T-cell (primary cell): ENCODE measurements at regions not wholly inside any gene's neighbourhood (a gene's known extent, or its start where the extent isn't known, plus 50 kb on each side); places are given as distances from the start of the nearest gene placed in this dataset.

Experiments
- ATAC-seq, 4 experiments: fragments of 200-7000 bp in 3 of 4; fragments of 150-1000 bp in 1 of 4; cut with Tn5 transposase; replicated peaks in 1 of 4; 1 replicate in 3 of 4; 2 replicates in 1 of 4; pipeline ENCODE4 v1.10.0; 2021; ENCODE audit warnings: moderate library complexity in 3 of 4, mild to moderate bottlenecking in 2 of 4, moderate number of reproducible peaks in 1 of 4
- CTCF ChIA-PET, 2 donors: fragments of 300-600 bp; sonication (Branson Sonifier 250); formaldehyde crosslinking; loops; one replicate each; lab custom pipeline; 2022; ENCODE audit warnings: antibody characterized with exemption in 2 of 2; lab: Charles Lee
- POLR2A ChIA-PET, 2 donors: fragments of 300-600 bp; sonication (Branson Sonifier 250); formaldehyde crosslinking; loops; one replicate each; lab custom pipeline; 2022; ENCODE audit warnings: antibody characterized with exemption in 2 of 2; lab: Charles Lee
- DNase-seq, 35 experiments: peaks; one replicate each; pipeline versions ENCODE4 v3.0.0 to v3.0.0-alpha.2; 2013 to 2023
- H3K27ac ChIP-seq: one replicate; pipeline ENCODE4 v1.5.1; 2013; ENCODE audit warnings: low read length
- H3K27me3 ChIP-seq, 2 experiments: replicated peaks in 1 of 2; 1 replicate in 1 of 2; 2 replicates in 1 of 2; pipeline versions ENCODE4 v1.6.1 to v1.7.0; 2013; ENCODE audit warnings: low read length in 1 of 2, mixed read lengths in 1 of 2; ENCODE audit not compliant: control insufficient read depth in 2 of 2, insufficient read depth in 2 of 2; ENCODE audit errors: extremely low read depth in 1 of 2
- H3K36me3 ChIP-seq, 2 donors: 1 replicate in 1 of 2; 2 replicates in 1 of 2; pipeline versions ENCODE4 v1.6.1 to v1.7.0; 2013; ENCODE audit warnings: low read length in 1 of 2; ENCODE audit not compliant: control insufficient read depth in 2 of 2, insufficient read depth in 1 of 2; ENCODE audit errors: extremely low read depth in 1 of 2
- H3K4me1 ChIP-seq, 2 experiments: 1 replicate in 1 of 2; 2 replicates in 1 of 2; pipeline versions ENCODE4 v1.6.1 to v1.7.0; 2013; ENCODE audit warnings: low read length in 2 of 2, mixed read lengths in 1 of 2; ENCODE audit not compliant: insufficient read depth in 2 of 2, control insufficient read depth in 1 of 2; ENCODE audit errors: extremely low read depth in 1 of 2
- H3K4me3 ChIP-seq, 2 donors: 1 replicate in 1 of 2; 2 replicates in 1 of 2; pipeline versions ENCODE4 v1.5.1 to v1.7.0; 2013; ENCODE audit warnings: mild to moderate bottlenecking in 2 of 2, low read length in 1 of 2, moderate library complexity in 1 of 2; ENCODE audit not compliant: control insufficient read depth in 1 of 2; ENCODE audit errors: extremely low read depth in 1 of 2
- H3K9me3 ChIP-seq: 2 replicates; pipeline ENCODE4 v1.7.0; 2013
- H3K27ac Mint-ChIP-seq, 2 donors: one replicate each; pipeline ENCODE4 v1.8.0; 2020 to 2021; ENCODE audit warnings: mild to moderate bottlenecking in 2 of 2, mixed read lengths in 2 of 2
- H3K27me3 Mint-ChIP-seq, 2 donors: one replicate each; pipeline ENCODE4 v1.8.0; 2021 to 2022; ENCODE audit warnings: mixed read lengths in 2 of 2
- H3K36me3 Mint-ChIP-seq: one replicate; pipeline ENCODE4 v1.8.0; 2021; ENCODE audit warnings: mixed read lengths
- H3K4me1 Mint-ChIP-seq, 3 donors: one replicate each; pipeline ENCODE4 v1.8.0; 2020 to 2022; ENCODE audit warnings: mixed read lengths in 3 of 3, mild to moderate bottlenecking in 1 of 3
- H3K4me3 Mint-ChIP-seq, 3 donors: one replicate each; pipeline ENCODE4 v1.8.0; 2020 to 2022; ENCODE audit warnings: mild to moderate bottlenecking in 3 of 3, mixed read lengths in 3 of 3, moderate library complexity in 3 of 3
- H3K9me3 Mint-ChIP-seq, 3 donors: one replicate each; pipeline ENCODE4 v1.8.0; 2020 to 2022; ENCODE audit warnings: mixed read lengths in 3 of 3
- WGBS: methylation state at CpG from one replicate; pipeline ENCODE4 v1.1.5; 2013; ENCODE audit warnings: missing lambda C conversion rate; ENCODE audit not compliant: insufficient coverage; 5-methylcytosine and 5-hydroxymethylcytosine counted together

GRCh38 chr20:59429396-59429795 is 129.0 kb downstream of the EDN3 start:
- H3K36me3 ChIP-seq = no peaks in the 10 kb centered on the region
- peaks cover 0 to 6% of the 10 kb centered on the region in 2 experiments for H3K4me1 ChIP-seq
- H3K27ac Mint-ChIP-seq = no peak overlapping the region
- 81% methylated on average over 3 of the region's 9 CpGs for WGBS
- peaks cover 12 to 14% (median 13%) of the 10 kb centered on the region in 3 donors for H3K4me1 Mint-ChIP-seq
- no peak overlapping the region for H3K4me3 ChIP-seq
- no peak overlapping the region for H3K27ac ChIP-seq
- no peaks in the 10 kb centered on the region for H3K9me3 ChIP-seq
- H3K27me3 ChIP-seq = peaks cover 0 to 12% of the 10 kb centered on the region in 2 experiments
- no peak for DNase-seq
- H3K36me3 Mint-ChIP-seq = no peaks in the 10 kb centered on the region
- ChIA-PET CTCF (interaction anchor here in 1 of 2 donors (0.6 kb wide), 1 partner anchor 11 kb away, joined by 11 read pairs; no protein-coding TSS in a partner anchor), POLR2A (no interaction called here)
- peak overlapping the region; percentile 19 to 32 (median 21) for H3K4me3 Mint-ChIP-seq
- no peak for ATAC-seq
- peaks cover 10 to 13% of the 10 kb centered on the region in 2 donors for H3K27me3 Mint-ChIP-seq
- H3K9me3 Mint-ChIP-seq = no peaks in the 10 kb centered on the region

- Histone ChIP-seq H3K36me3 (no peaks in the 10 kb centered on the region), H3K27ac (no peak overlapping the region), H3K4me1 (peaks cover 0 to 6% of the 10 kb centered on the region in 2 experiments), H3K9me3 (no peaks in the 10 kb centered on the region), H3K27me3 (peaks cover 0 to 12% of the 10 kb centered on the region in 2 experiments), H3K4me3 (no peak overlapping the region)
- DNase-seq = no peak
- H3K27ac Mint-ChIP-seq = no peak overlapping the region
- H3K4me3 Mint-ChIP-seq = no peak overlapping the region
- H3K4me1 Mint-ChIP-seq = peaks cover 12 to 14% (median 13%) of the 10 kb centered on the region in 3 donors
- no peaks in the 10 kb centered on the region for H3K9me3 Mint-ChIP-seq
- CTCF ChIA-PET = no interaction called here
- POLR2A ChIA-PET = no interaction called here
- H3K36me3 Mint-ChIP-seq = no peaks in the 10 kb centered on the region
- WGBS = 100% methylated on average over 1 of the region's 2 CpGs
- no peak for ATAC-seq
- peaks cover 10 to 13% of the 10 kb centered on the region in 2 donors for H3K27me3 Mint-ChIP-seq
These were observed 130.6 kb downstream of the EDN3 start for GRCh38 chr20:59431014-59431413.

- H3K9me3 Mint-ChIP-seq = no peaks in the 10 kb centered on the region
- no peak overlapping the region for H3K27ac Mint-ChIP-seq
- H3K27me3 ChIP-seq = peaks cover 0 to 8% of the 10 kb centered on the region in 2 experiments
- 56% methylated on average over 1 of the region's 2 CpGs for WGBS
- H3K4me1 Mint-ChIP-seq = no peaks in the 10 kb centered on the region
- no peaks in the 10 kb centered on the region for H3K9me3 ChIP-seq
- no peaks in the 10 kb centered on the region for H3K36me3 ChIP-seq
- H3K4me3 Mint-ChIP-seq = no peak overlapping the region
- no peak overlapping the region for H3K27ac ChIP-seq
- DNase-seq (no peak), ATAC-seq (no peak)
- no peaks in the 10 kb centered on the region for H3K36me3 Mint-ChIP-seq
- H3K4me3 ChIP-seq = no peak overlapping the region
- no peaks in the 10 kb centered on the region for H3K4me1 ChIP-seq
- CTCF ChIA-PET = no interaction called here
- peaks cover 13 to 15% of the 10 kb centered on the region in 2 donors for H3K27me3 Mint-ChIP-seq
- POLR2A ChIA-PET = no interaction called here
These were observed 134.5 kb downstream of the EDN3 start for GRCh38 chr20:59434960-59435359.

- H3K4me1 Mint-ChIP-seq = no peaks in the 10 kb centered on the region
- no peaks in the 10 kb centered on the region for H3K36me3 ChIP-seq
- H3K4me3 ChIP-seq = no peak overlapping the region
- H3K27ac ChIP-seq = no peak overlapping the region
- 95% methylated on average over 7 of the region's 8 CpGs for WGBS
- ChIA-PET POLR2A (no interaction called here), CTCF (no interaction called here)
- ATAC-seq (no peak), DNase-seq (no peak)
- no peaks in the 10 kb centered on the region for H3K9me3 ChIP-seq
- H3K9me3 Mint-ChIP-seq = no peaks in the 10 kb centered on the region
- no peaks in the 10 kb centered on the region for H3K4me1 ChIP-seq
- no peak overlapping the region for H3K4me3 Mint-ChIP-seq
- H3K27me3 ChIP-seq = peaks cover 0 to 8% of the 10 kb centered on the region in 2 experiments
- no peaks in the 10 kb centered on the region for H3K36me3 Mint-ChIP-seq
- no peak overlapping the region for H3K27ac Mint-ChIP-seq
- peaks cover 13 to 15% of the 10 kb centered on the region in 2 donors for H3K27me3 Mint-ChIP-seq
These were observed 135.1 kb downstream of the EDN3 start for GRCh38 chr20:59435518-59435917.

- ATAC-seq (no peak), DNase-seq (no peak)
- Mint-ChIP-seq H3K27me3 (peaks cover 13 to 26% of the 10 kb centered on the region in 2 donors), H3K4me3 (no peak overlapping the region), H3K27ac (no peak overlapping the region), H3K4me1 (peaks cover 0 to 3% (median 0%) of the 10 kb centered on the region in 3 donors), H3K9me3 (no peaks in the 10 kb centered on the region), H3K36me3 (no peaks in the 10 kb centered on the region)
- no peak overlapping the region for H3K4me3 ChIP-seq
- H3K27ac ChIP-seq = no peak overlapping the region
- peaks cover 0 to 13% of the 10 kb centered on the region in 2 experiments for H3K27me3 ChIP-seq
- WGBS = 84% methylated on average over 8 of the region's 13 CpGs
- H3K9me3 ChIP-seq = no peaks in the 10 kb centered on the region
- H3K4me1 ChIP-seq = no peaks in the 10 kb centered on the region
- H3K36me3 ChIP-seq = no peaks in the 10 kb centered on the region
- ChIA-PET CTCF (interaction anchor here in 1 of 2 donors (0.5 kb wide), 1 partner anchor 1214 kb away, joined by 3 read pairs; no protein-coding TSS in a partner anchor), POLR2A (no interaction called here)
These were observed 137.2 kb downstream of the EDN3 start for GRCh38 chr20:59437601-59438031.

GRCh38 chr20:59438201-59438600 is 137.8 kb downstream of the EDN3 start:
- H3K4me3 ChIP-seq = no peak overlapping the region
- no peaks in the 10 kb centered on the region for H3K9me3 ChIP-seq
- DNase-seq (no peak), ATAC-seq (no peak)
- Mint-ChIP-seq H3K27me3 (peaks cover 12 to 21% of the 10 kb centered on the region in 2 donors), H3K4me1 (peaks cover 0 to 3% (median 0%) of the 10 kb centered on the region in 3 donors), H3K4me3 (no peak overlapping the region), H3K27ac (no peak overlapping the region), H3K36me3 (no peaks in the 10 kb centered on the region), H3K9me3 (no peaks in the 10 kb centered on the region)
- H3K36me3 ChIP-seq = no peaks in the 10 kb centered on the region
- CTCF ChIA-PET = no interaction called here
- no peak overlapping the region for H3K27ac ChIP-seq
- H3K4me1 ChIP-seq = no peaks in the 10 kb centered on the region
- 83% methylated on average over 2 of the region's 4 CpGs for WGBS
- peaks cover 0 to 13% of the 10 kb centered on the region in 2 experiments for H3K27me3 ChIP-seq
- POLR2A ChIA-PET = no interaction called here
